HEK293 (cell line): ENCODE measurements at regions not wholly inside any gene's neighbourhood (a gene's known extent, or its start where the extent isn't known, plus 50 kb on each side); places are given as distances from the start of the nearest gene placed in this dataset.
A peak's percentile ranks its signal among the peaks of the same experiment; 100 is the strongest.

Experiments
- BCL11A ChIP-seq: fragments of 450-650 bp; formaldehyde crosslinking; IDR thresholded peaks from 2 replicates; pipeline ENCODE4 v1.5.1; 2016; ENCODE audit warnings: low read depth, missing biosample characterization, missing genetic modification characterization
- BCL11B ChIP-seq: fragments of 450-650 bp; formaldehyde crosslinking; IDR thresholded peaks from 2 replicates; pipeline ENCODE4 v1.5.1; 2016; ENCODE audit warnings: low read depth, missing biosample characterization, missing genetic modification characterization
- CTCF ChIP-seq: fragments of 450-650 bp; formaldehyde crosslinking; IDR thresholded peaks from 2 replicates; pipeline ENCODE4 v1.5.1; 2016; ENCODE audit warnings: missing biosample characterization, missing genetic modification characterization
- HOXA7 ChIP-seq: sonication (generic); formaldehyde crosslinking; IDR thresholded peaks from 2 replicates; pipeline ENCODE4 v1.8.1; 2022; ENCODE audit warnings: missing genetic modification reagents, borderline replicate concordance
- REST ChIP-seq: fragments of 450-650 bp; formaldehyde crosslinking; IDR thresholded peaks from 2 replicates; pipeline ENCODE4 v1.5.1; 2016; ENCODE audit warnings: missing biosample characterization, missing genetic modification characterization
- ZBTB10 ChIP-seq: fragments of 450-650 bp; formaldehyde crosslinking; IDR thresholded peaks from 2 replicates; pipeline ENCODE4 v1.5.1; 2016; ENCODE audit warnings: missing biosample characterization, missing genetic modification characterization
- ZNF221 ChIP-seq: fragments of 450-650 bp; formaldehyde crosslinking; IDR thresholded peaks from 2 replicates; pipeline ENCODE4 v1.5.1; 2017; ENCODE audit warnings: missing biosample characterization, missing genetic modification characterization, borderline replicate concordance
- ZNF239 ChIP-seq: fragments of 450-650 bp; formaldehyde crosslinking; IDR thresholded peaks from 2 replicates; pipeline ENCODE4 v1.5.1; 2016; ENCODE audit warnings: missing biosample characterization, missing genetic modification characterization
- ZNF311 ChIP-seq: fragments of 450-650 bp; formaldehyde crosslinking; IDR thresholded peaks from 2 replicates; pipeline ENCODE4 v1.5.1; 2017; ENCODE audit warnings: missing biosample characterization, missing genetic modification characterization, borderline replicate concordance
- ZNF423 ChIP-seq: fragments of 450-650 bp; formaldehyde crosslinking; IDR thresholded peaks from 2 replicates; pipeline ENCODE4 v1.5.1; 2016; ENCODE audit warnings: missing biosample characterization, missing genetic modification characterization
- ZNF473 ChIP-seq: fragments of 450-650 bp; formaldehyde crosslinking; IDR thresholded peaks from 2 replicates; pipeline ENCODE4 v1.5.1; 2017; ENCODE audit warnings: missing biosample characterization, missing genetic modification characterization

- TF ChIP-seq ZNF423 (tag by site-specific recombination) (no peak), CTCF (tag by site-specific recombination) (peak; percentile 45; the same call in 1 of the 2 replicates), ZNF311 (tag by site-specific recombination) (no peak), ZNF239 (tag by site-specific recombination) (no peak), ZNF473 (tag by site-specific recombination) (no peak), HOXA7 (CRISPR knock-in tag) (no peak), ZBTB10 (tag by site-specific recombination) (no peak), BCL11B (tag by site-specific recombination) (no peak), REST (tag by site-specific recombination) (no peak), ZNF221 (tag by site-specific recombination) (no peak), BCL11A (tag by site-specific recombination) (no peak)
Observed at GRCh38 chr11:100575860-100576717, 111.0 kb upstream of the ARHGAP42 start.
